Peyer's patch (tissue), 4 donors: ENCODE measurements at regions not wholly inside any gene's neighbourhood (a gene's known extent, or its start where the extent isn't known, plus 50 kb on each side); places are given as distances from the start of the nearest gene placed in this dataset.
"Not testable (repeated sequence)": the region's sequence is repeated elsewhere in the genome, so short reads cannot be mapped to it uniquely, and the experiment has no call there.

Experiments
- DNase-seq, 3 donors: peaks; one replicate each; pipeline ENCODE4 v3.0.0-alpha.2; 2017 to 2019
- H3K27ac ChIP-seq, 4 donors: fragments of 200-600 bp; sonication (generic); one replicate each; pipeline ENCODE4 v1.5.1; 2016 to 2019
- H3K27me3 ChIP-seq, 2 donors: fragments of 200-600 bp; sonication (generic); one replicate each; pipeline ENCODE4 v1.5.1; 2019
- H3K36me3 ChIP-seq, 3 donors: fragments of 200-600 bp; sonication (generic); one replicate each; pipeline ENCODE4 v1.5.1; 2016 to 2019
- H3K4me1 ChIP-seq, 4 donors: fragments of 200-600 bp; sonication (generic); one replicate each; pipeline ENCODE4 v1.5.1; 2016 to 2019
- H3K4me3 ChIP-seq, 4 donors: fragments of 200-600 bp; sonication (generic); 1 replicate in 3 of 4; 2 replicates in 1 of 4; pipeline ENCODE4 v1.5.1; 2016 to 2019; ENCODE audit warnings: mild to moderate bottlenecking in 1 of 4
- H3K9me3 ChIP-seq, 4 donors: fragments of 200-600 bp; sonication (generic); one replicate each; pipeline ENCODE4 v1.5.1; 2016 to 2019; ENCODE audit warnings: mild to moderate bottlenecking in 1 of 4
- POLR2A ChIP-seq, 2 donors: fragments of 450-650 bp; IDR thresholded peaks; one replicate each; pipeline ENCODE4 v1.5.1; 2017; ENCODE audit warnings: antibody characterized with exemption in 2 of 2, mild to moderate bottlenecking in 2 of 2, moderate library complexity in 2 of 2
- TF ChIP-seq, protein P1 (sequence below), 6 experiments: fragments of 450-650 bp in 4 of 6; fragments of 200-600 bp in 2 of 6; sonication (generic) in 1 of 6; IDR thresholded peaks; one replicate each; pipeline ENCODE4 v1.5.1; 2017 to 2019; ENCODE audit warnings: antibody characterized with exemption in 6 of 6, mild to moderate bottlenecking in 3 of 6, moderate library complexity in 1 of 6

DNA sequence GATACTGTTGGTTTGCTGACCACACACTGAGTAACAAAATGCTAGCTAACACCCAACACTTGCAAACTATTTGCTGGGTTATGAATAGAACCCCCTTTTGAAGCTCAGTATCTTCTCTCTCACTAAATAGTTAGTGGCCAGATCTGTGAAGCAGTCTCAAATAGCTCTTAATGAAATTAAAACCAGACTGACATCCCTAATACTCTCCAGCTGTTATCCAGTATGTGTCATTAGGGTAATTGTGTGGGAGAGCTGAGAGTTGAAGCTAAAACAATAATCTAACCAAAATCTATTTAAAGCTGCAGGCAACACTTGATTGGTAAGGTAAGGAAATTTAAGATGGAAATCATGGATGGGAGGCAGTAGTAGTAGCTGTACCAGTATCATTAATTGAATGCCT is 110.4 kb upstream of the RORA start:
- no peaks in the 10 kb centered on the region for H3K27me3 ChIP-seq
- H3K4me1 ChIP-seq = no peaks in the 10 kb centered on the region
- no peaks in the 10 kb centered on the region for H3K9me3 ChIP-seq
- H3K27ac ChIP-seq = no peak overlapping the region
- TF ChIP-seq, protein P1, sequence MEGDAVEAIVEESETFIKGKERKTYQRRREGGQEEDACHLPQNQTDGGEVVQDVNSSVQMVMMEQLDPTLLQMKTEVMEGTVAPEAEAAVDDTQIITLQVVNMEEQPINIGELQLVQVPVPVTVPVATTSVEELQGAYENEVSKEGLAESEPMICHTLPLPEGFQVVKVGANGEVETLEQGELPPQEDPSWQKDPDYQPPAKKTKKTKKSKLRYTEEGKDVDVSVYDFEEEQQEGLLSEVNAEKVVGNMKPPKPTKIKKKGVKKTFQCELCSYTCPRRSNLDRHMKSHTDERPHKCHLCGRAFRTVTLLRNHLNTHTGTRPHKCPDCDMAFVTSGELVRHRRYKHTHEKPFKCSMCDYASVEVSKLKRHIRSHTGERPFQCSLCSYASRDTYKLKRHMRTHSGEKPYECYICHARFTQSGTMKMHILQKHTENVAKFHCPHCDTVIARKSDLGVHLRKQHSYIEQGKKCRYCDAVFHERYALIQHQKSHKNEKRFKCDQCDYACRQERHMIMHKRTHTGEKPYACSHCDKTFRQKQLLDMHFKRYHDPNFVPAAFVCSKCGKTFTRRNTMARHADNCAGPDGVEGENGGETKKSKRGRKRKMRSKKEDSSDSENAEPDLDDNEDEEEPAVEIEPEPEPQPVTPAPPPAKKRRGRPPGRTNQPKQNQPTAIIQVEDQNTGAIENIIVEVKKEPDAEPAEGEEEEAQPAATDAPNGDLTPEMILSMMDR (IDR thresholded peaks at IDR 0.05) = no peak
- no peak for TF ChIP-seq POLR2A (IDR thresholded peaks at IDR 0.05)
- no peak overlapping the region for H3K4me3 ChIP-seq
- no peaks in the 10 kb centered on the region for H3K36me3 ChIP-seq
- no peak for DNase-seq

DNA sequence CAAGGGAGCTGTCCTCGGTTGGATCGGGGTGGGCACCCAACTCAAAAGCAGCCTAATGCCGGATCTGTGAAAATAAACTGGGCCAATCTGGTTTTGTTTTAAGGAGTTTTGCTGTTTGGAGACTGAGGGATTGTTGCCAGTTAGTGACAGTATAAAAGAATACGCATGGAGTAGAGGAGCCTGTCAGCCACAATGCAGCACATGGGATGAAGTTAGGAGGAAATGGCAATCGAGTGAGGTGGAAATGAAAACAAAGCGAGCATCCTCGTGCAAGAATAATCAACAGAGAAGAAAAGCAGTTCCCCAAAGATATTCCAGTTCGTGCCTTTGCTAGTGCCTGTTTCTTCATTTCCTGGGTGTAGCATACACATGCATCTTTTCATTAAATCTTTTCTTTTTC is 108.4 kb upstream of the RORA start:
- Histone ChIP-seq H3K36me3 (no peaks in the 10 kb centered on the region), H3K9me3 (no peaks in the 10 kb centered on the region), H3K4me3 (no peak overlapping the region), H3K27ac (no peak overlapping the region), H3K27me3 (no peaks in the 10 kb centered on the region), H3K4me1 (no peaks in the 10 kb centered on the region)
- DNase-seq = no peak
- no peak for TF ChIP-seq POLR2A (IDR thresholded peaks at IDR 0.05)
- TF ChIP-seq, protein P1 (IDR thresholded peaks at IDR 0.05) = no peak

GRCh38 chr15:61336026-61336638 is 107.0 kb upstream of the RORA start:
- Histone ChIP-seq H3K9me3 (no peaks in the 10 kb centered on the region), H3K4me3 (no peak overlapping the region), H3K4me1 (no peaks in the 10 kb centered on the region), H3K27me3 (no peaks in the 10 kb centered on the region), H3K36me3 (no peaks in the 10 kb centered on the region), H3K27ac (no peak overlapping the region)
- no peak for TF ChIP-seq POLR2A (IDR thresholded peaks at IDR 0.05)
- TF ChIP-seq, protein P1 (IDR thresholded peaks at IDR 0.05) = no peak
- no peak for DNase-seq

DNA sequence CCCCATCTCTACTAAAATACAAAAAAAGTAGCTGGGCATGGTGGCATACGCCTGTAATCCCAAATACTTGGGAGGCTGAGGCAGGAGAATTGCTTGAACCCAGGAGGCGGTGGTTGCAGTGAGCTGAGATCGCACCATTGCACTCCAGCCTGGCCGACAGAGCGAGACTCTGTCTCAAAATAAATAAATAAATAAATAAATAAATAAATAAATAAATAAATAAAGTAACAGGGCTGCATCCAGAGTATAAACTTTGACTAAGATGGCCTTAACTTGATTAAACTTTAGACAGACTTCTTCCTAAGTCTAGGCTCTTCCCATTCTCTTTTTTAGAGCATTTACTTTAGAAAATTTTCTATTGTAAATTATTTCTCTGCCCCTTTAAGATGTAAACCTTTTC is 105.6 kb upstream of the RORA start:
- DNase-seq, H3K27ac ChIP-seq, H3K36me3 ChIP-seq, H3K27me3 ChIP-seq, H3K4me1 ChIP-seq, H3K4me3 ChIP-seq, H3K9me3 ChIP-seq: not testable (repeated sequence)

- DNase-seq = no peak
- TF ChIP-seq, protein P1 (IDR thresholded peaks at IDR 0.05) = no peak
- no peak for TF ChIP-seq POLR2A (IDR thresholded peaks at IDR 0.05)
These were observed 101.9 kb upstream of the RORA start for GRCh38 chr15:61331019-61331418.

DNA sequence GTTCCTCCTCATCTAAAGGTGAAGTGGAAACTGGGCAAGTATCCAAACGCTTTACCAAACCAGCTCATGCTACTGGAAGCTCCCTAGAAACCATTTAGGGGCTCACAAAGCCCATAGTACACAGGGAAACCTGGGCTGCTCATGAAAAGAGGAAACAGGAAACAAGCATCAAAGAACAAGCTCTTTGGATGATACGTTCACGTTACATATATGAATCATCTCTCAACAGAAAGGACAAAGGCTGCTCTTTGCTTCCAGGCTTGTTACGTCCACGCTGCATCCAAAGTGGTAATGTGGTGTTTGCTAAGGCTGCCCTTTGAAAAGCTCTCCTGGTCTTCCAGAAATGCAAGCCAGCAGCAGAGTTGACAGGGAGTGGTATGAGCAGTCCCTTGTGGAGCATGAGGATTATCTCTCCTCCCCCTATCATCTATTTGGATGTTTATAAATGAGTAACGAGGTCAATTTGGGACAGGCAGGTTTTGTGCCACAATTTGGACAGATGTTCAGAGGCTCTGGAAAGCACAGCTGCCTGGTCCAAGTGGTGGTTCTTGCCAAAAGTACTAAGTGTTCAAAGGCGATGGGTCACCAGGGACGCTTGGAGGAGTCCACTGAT is 98.0 kb upstream of the RORA start:
- Histone ChIP-seq H3K4me1 (no peaks in the 10 kb centered on the region), H3K27ac (no peak overlapping the region), H3K27me3 (no peaks in the 10 kb centered on the region), H3K36me3 (no peaks in the 10 kb centered on the region), H3K4me3 (no peak overlapping the region), H3K9me3 (no peaks in the 10 kb centered on the region)
- TF ChIP-seq, protein P1 (IDR thresholded peaks at IDR 0.05) = no peak
- no peak for TF ChIP-seq POLR2A (IDR thresholded peaks at IDR 0.05)
- no peak for DNase-seq

More at GRCh38 chr15:61331019-61331418, 101.9 kb upstream of the RORA start:
- H3K36me3 ChIP-seq = no peaks in the 10 kb centered on the region
- no peaks in the 10 kb centered on the region for H3K27me3 ChIP-seq
- no peaks in the 10 kb centered on the region for H3K9me3 ChIP-seq
- H3K4me3 ChIP-seq = no peak overlapping the region
- H3K4me1 ChIP-seq = no peaks in the 10 kb centered on the region
- H3K27ac ChIP-seq = no peak overlapping the region
